K562 (cell line): ENCODE measurements at regions not wholly inside any gene's neighbourhood (a gene's known extent, or its start where the extent isn't known, plus 50 kb on each side); places are given as distances from the start of the nearest gene placed in this dataset.

Experiments
- ATAC-seq: fragments of 200-7000 bp; cut with Tn5 transposase; 3 replicates; pipeline ENCODE4 v1.9.1; 2020; ENCODE audit warnings: moderate library complexity
- BruUV-seq: library from RNA; stranded (reverse); fragments of 400-500 nt; replicated peaks from 2 replicates; lab custom pipeline; 2021; lab: Mats Ljungman, UMichigan
- CTCF ChIA-PET: fragments of 300-600 bp; formaldehyde crosslinking; extraction: SDS; loops from one replicate; lab custom pipeline; 2021; ENCODE audit warnings: low intra/inter-chr PET ratio; lab: Yijun Ruan, JAX
- POLR2A ChIA-PET: fragments of 300-600, 350-650 bp; sonication (Branson Sonifier 250); formaldehyde crosslinking; extraction: SDS; loops from one replicate; lab custom pipeline; 2021; ENCODE audit warnings: antibody characterized with exemption, inconsistent platforms; lab: Yijun Ruan, JAX
- DNase-seq, 4 experiments: peaks; one replicate each; pipeline versions ENCODE4 v3.0.0 to v3.0.0-alpha.2; 2011 to 2018; ENCODE audit warnings: low spot score in 3 of 4, mixed read lengths in 3 of 4; ENCODE audit errors: extremely low read depth in 1 of 4
- FAIRE-seq: peaks from 2 replicates; lab custom pipeline; 2011; peaks lifted over from hg19 to GRCh38; lab: Jason Lieb, UNC
- H2AFZ ChIP-seq: 2 replicates; pipeline ENCODE4 v1.6.0; 2011; ENCODE audit warnings: low read depth, low read length, control low read depth, inconsistent platforms
- H3K27ac ChIP-seq: fragments of 200-600 bp; 3 replicates; pipeline ENCODE4 v1.8.0; 2011; ENCODE audit warnings: low read depth, mild to moderate bottlenecking, control low read depth, inconsistent platforms, low read length, moderate library complexity, mixed read lengths; ENCODE audit errors: extremely low read depth
- H3K27me3 ChIP-seq, 2 experiments: fragments of 300-600 bp in 1 of 2; 2 replicates in 1 of 2; 3 replicates in 1 of 2; pipeline versions ENCODE4 v1.6.0 to v1.8.0; 2011; ENCODE audit warnings: inconsistent platforms in 2 of 2, low read length in 2 of 2, mild to moderate bottlenecking in 1 of 2, mixed read lengths in 1 of 2, moderate library complexity in 1 of 2; ENCODE audit not compliant: control insufficient read depth in 2 of 2, insufficient read depth in 2 of 2
- H3K36me3 ChIP-seq: fragments of 300-600 bp; 3 replicates; pipeline ENCODE4 v1.8.0; 2011; ENCODE audit warnings: mild to moderate bottlenecking, low read length, inconsistent platforms; ENCODE audit not compliant: control insufficient read depth, insufficient read depth
- H3K4me1 ChIP-seq, 2 experiments: fragments of 200-600 bp in 1 of 2; replicated peaks in 1 of 2; 2 replicates in 1 of 2; 3 replicates in 1 of 2; pipeline versions ENCODE4 v1.5.1 to v1.8.0; 2011; ENCODE audit warnings: inconsistent platforms in 2 of 2, low read length in 2 of 2, mild to moderate bottlenecking in 1 of 2, mixed read lengths in 1 of 2, moderate library complexity in 1 of 2; ENCODE audit not compliant: control insufficient read depth in 2 of 2, insufficient read depth in 2 of 2
- H3K4me2 ChIP-seq: 2 replicates; pipeline ENCODE4 v1.6.1; 2011; ENCODE audit warnings: low read length, control low read depth, inconsistent platforms, mixed read lengths; ENCODE audit not compliant: insufficient read depth
- H3K4me3 ChIP-seq: fragments of 200-600 bp; sonication (generic), shearing (Covaris generic); 2 replicates; pipeline ENCODE4 v1.5.1; 2016; ENCODE audit warnings: control low read depth, inconsistent platforms
- H3K79me2 ChIP-seq: fragments of 200-600 bp; 3 replicates; pipeline ENCODE4 v1.8.0; 2011; ENCODE audit warnings: low read length, inconsistent platforms; ENCODE audit not compliant: control insufficient read depth, insufficient read depth
- H3K9ac ChIP-seq, 2 experiments: 2 replicates each; pipeline versions ENCODE4 v1.6.0 to v1.6.1; 2011; ENCODE audit warnings: low read depth in 2 of 2, low read length in 2 of 2, control low read depth in 1 of 2, inconsistent platforms in 1 of 2, mild to moderate bottlenecking in 1 of 2, mixed read lengths in 1 of 2; ENCODE audit not compliant: insufficient read depth in 1 of 2
- H3K9me1 ChIP-seq: one replicate; pipeline ENCODE4 v1.6.0; 2011; ENCODE audit warnings: inconsistent platforms, mild to moderate bottlenecking, low read length, moderate library complexity; ENCODE audit not compliant: control insufficient read depth, insufficient read depth
- H3K9me3 ChIP-seq: replicated peaks from 2 replicates; pipeline ENCODE4 v1.5.1; 2011; ENCODE audit warnings: low read depth, low read length, inconsistent platforms; ENCODE audit not compliant: control insufficient read depth, insufficient read depth
- H4K20me1 ChIP-seq: replicated peaks from 2 replicates; pipeline ENCODE4 v1.6.1; 2011; ENCODE audit warnings: low read length, inconsistent platforms, mixed read lengths; ENCODE audit not compliant: control insufficient read depth, insufficient read depth
- DNMT1 ChIP-seq: fragments of 450-650 bp; IDR thresholded peaks from 2 replicates; pipeline ENCODE4 v1.6.1; 2016; ENCODE audit warnings: antibody characterized with exemption, mild to moderate bottlenecking
- ESRRA ChIP-seq: fragments of 450-650 bp; IDR thresholded peaks from 2 replicates; pipeline ENCODE4 v1.6.1; 2014; ENCODE audit warnings: low read depth, mild to moderate bottlenecking, moderate library complexity, borderline replicate concordance
- LARP7 ChIP-seq: fragments of 450-650 bp; IDR thresholded peaks from 2 replicates; pipeline ENCODE4 v1.6.1; 2016
- NFIC ChIP-seq: fragments of 450-650 bp; IDR thresholded peaks from 2 replicates; pipeline ENCODE4 v1.6.1; 2017; ENCODE audit warnings: mild to moderate bottlenecking, inconsistent platforms
- RB1 ChIP-seq: fragments of 450-650 bp; IDR thresholded peaks from 2 replicates; pipeline ENCODE4 v1.6.1; 2017; ENCODE audit warnings: low read depth, mild to moderate bottlenecking
- SMAD1 ChIP-seq: fragments of 150-350 bp; IDR thresholded peaks from 2 replicates; pipeline ENCODE4 v1.6.1; 2014; ENCODE audit warnings: low read length, low read depth; ENCODE audit not compliant: partially characterized antibody
- SNRNP70 ChIP-seq: fragments of 200-400 bp; formaldehyde crosslinking; optimal IDR thresholded peaks from 2 replicates; pipeline ENCODE3; 2017; ENCODE audit warnings: low read depth, low read length
- ZNF174 ChIP-seq: fragments of 250-450 bp; sonication (Bioruptor Pico); IDR thresholded peaks from 2 replicates; pipeline ENCODE4 v1.4.0; 2020; ENCODE audit warnings: mild to moderate bottlenecking
- ZNF717 ChIP-seq: fragments of 250-450 bp; sonication (Bioruptor Pico); IDR thresholded peaks from 2 replicates; pipeline ENCODE4 v1.5.0; 2021
- ZNF75A ChIP-seq: fragments of 450-650 bp; formaldehyde crosslinking; IDR thresholded peaks from 2 replicates; pipeline ENCODE4 v1.4.0; 2020; ENCODE audit warnings: mild to moderate bottlenecking
- WGBS: fragments of 100-300 bp; shearing (Covaris generic); methylation state at CpG from one replicate; pipeline ENCODE4 v1.1.6; 2016; ENCODE audit warnings: low coverage, mixed read lengths; ENCODE audit not compliant: insufficient coverage; ENCODE audit errors: missing lambda C conversion rate; 5-methylcytosine and 5-hydroxymethylcytosine counted together
- in situ Hi-C: fragments of 300-500 bp; cut with MboI; formaldehyde crosslinking; loops from 4 replicates; pipeline ENCODE4 v1.15.0; 2018; ENCODE audit warnings: inconsistent platforms, mixed read lengths
- intact Hi-C: fragments of 100-400 bp; cut with micrococcal nuclease; formaldehyde crosslinking; loops from 2 replicates; pipeline ENCODE4 v1.14.2; 2022
- TF ChIP-seq, protein P1 (sequence below): fragments of 450-650 bp; formaldehyde crosslinking; IDR thresholded peaks from 2 replicates; pipeline ENCODE4 v1.4.0; 2022; ENCODE audit warnings: missing genetic modification characterization
- TF ChIP-seq, protein P2 (sequence below): IDR thresholded peaks from 2 replicates; pipeline ENCODE4 v1.6.1; 2014; ENCODE audit warnings: antibody characterized with exemption
- TF ChIP-seq, protein P3 (sequence below): fragments of 450-650 bp; IDR thresholded peaks from 2 replicates; pipeline ENCODE4 v1.6.1; 2017; ENCODE audit warnings: antibody characterized with exemption
- TF ChIP-seq, protein P4 (sequence below), 2 experiments: IDR thresholded peaks; 2 replicates each; pipeline ENCODE4 v1.6.1; 2012; ENCODE audit warnings: improper control_type of control experiment in 2 of 2, low read depth in 2 of 2, low read length in 2 of 2, borderline replicate concordance in 1 of 2

DNA sequence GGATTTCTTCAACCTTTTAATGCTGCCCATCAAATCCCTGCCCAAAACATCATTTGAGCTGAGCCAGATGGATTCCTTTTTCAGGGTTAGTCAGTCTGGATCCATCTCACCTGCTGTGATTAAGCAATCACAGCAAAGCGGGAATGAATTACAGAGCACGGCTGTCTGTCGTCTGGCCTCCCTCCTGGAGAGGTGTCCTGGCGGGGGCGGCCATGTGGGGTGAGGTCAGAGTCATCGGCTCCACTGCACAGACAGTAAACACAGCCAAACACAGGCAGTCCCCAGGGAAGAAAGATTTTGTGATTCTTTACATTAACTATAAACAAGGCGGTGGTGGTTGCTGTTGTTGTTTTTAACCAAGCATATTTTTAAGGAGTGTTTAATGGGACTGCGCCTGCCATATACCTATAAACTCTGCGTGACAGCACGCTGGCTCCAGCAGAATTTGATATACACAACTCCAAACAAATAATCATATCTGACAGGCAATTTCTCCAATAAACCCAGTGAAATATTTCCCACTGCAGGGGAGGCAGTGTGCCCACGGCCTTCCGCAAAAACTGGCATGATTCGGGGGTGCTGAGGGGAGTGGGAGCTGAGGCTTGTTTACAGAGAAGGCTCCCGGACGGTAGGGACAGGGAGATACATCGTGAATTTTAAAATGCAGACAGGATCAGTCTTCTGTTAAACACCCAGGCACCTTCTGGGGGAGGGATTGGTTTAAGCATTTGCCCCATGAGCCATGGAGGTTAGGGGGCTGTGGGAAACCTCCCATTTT lies 232.0 kb upstream of the PMEPA1 start (continued):
- TF ChIP-seq LARP7 (no peak), NFIC (no peak), ZNF174 (CRISPR knock-in tag) (no peak)

DNA sequence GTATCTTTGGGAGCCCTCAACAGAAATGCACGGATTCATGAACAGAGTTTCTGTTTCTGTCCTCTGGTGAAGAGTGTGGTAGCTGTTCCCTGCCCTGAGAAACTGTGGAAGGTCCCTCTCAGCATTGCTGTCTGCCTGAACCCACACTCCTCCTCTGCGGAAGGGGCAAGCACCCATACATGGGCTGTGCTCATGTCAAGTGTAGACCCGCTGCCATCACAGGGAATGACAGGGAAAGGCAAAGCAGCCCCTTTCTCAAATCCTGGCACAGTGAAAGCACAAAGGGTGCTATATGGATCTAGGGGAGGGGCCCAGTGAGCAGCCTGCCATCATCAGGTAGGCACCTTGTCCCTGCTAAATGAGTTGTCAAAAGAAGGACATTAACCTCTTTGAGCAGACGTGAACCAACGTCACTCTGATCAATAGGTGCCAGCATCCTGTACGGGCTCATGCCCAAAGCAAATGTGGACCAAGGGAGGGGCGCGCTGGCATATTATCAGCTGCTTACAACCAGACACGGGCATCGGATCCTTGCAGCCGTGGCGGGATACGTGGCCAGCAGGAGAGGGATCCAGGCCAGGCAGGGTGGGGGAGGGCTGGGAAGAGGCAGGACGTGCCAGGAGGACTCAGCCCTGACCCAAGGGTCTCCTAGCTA lies 231.2 kb upstream of the PMEPA1 start:
- no peak overlapping the region for H3K4me2 ChIP-seq
- no TSS peak for BruUV-seq
- H4K20me1 ChIP-seq, result 0 out of 2 replicates have a peak, but pooled peaks cover 3% of the 10 kb centered on the region
- no peaks in the 10 kb centered on the region for H3K36me3 ChIP-seq
- no peaks in the 10 kb centered on the region for H3K9me3 ChIP-seq
- no peak for DNase-seq
- H3K4me3 ChIP-seq, result no peak overlapping the region
- ATAC-seq, result no peak
- no peaks in the 10 kb centered on the region for H3K4me1 ChIP-seq
- peaks cover 10 to 39% of the 10 kb centered on the region in 2 experiments for H3K27me3 ChIP-seq
- H2AFZ ChIP-seq, result no peak overlapping the region
- intact Hi-C loops, result no loop called here
- no peak overlapping the region for H3K9ac ChIP-seq
- POLR2A ChIA-PET, result interaction anchor here (0.6 kb wide), 1 partner anchor 9 kb away, joined by 4 read pairs; no protein-coding TSS in a partner anchor
- CTCF ChIA-PET, result no interaction called here
- in situ Hi-C loops, result no loop called here
- no peaks in the 10 kb centered on the region for H3K9me1 ChIP-seq
- no peak overlapping the region for H3K27ac ChIP-seq
- 0% methylated on average over 12 of the region's 14 CpGs for WGBS
- H3K79me2 ChIP-seq, result no peaks in the 10 kb centered on the region
- no peak for FAIRE-seq
- TF ChIP-seq, protein P1, sequence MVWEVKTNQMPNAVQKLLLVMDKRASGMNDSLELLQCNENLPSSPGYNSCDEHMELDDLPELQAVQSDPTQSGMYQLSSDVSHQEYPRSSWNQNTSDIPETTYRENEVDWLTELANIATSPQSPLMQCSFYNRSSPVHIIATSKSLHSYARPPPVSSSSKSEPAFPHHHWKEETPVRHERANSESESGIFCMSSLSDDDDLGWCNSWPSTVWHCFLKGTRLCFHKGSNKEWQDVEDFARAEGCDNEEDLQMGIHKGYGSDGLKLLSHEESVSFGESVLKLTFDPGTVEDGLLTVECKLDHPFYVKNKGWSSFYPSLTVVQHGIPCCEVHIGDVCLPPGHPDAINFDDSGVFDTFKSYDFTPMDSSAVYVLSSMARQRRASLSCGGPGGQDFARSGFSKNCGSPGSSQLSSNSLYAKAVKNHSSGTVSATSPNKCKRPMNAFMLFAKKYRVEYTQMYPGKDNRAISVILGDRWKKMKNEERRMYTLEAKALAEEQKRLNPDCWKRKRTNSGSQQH (CRISPR knock-in tag), result no peak
- TF ChIP-seq, protein P2, sequence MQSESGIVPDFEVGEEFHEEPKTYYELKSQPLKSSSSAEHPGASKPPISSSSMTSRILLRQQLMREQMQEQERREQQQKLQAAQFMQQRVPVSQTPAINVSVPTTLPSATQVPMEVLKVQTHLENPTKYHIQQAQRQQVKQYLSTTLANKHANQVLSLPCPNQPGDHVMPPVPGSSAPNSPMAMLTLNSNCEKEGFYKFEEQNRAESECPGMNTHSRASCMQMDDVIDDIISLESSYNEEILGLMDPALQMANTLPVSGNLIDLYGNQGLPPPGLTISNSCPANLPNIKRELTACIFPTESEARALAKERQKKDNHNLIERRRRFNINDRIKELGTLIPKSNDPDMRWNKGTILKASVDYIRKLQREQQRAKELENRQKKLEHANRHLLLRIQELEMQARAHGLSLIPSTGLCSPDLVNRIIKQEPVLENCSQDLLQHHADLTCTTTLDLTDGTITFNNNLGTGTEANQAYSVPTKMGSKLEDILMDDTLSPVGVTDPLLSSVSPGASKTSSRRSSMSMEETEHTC, result no peak
- TF ChIP-seq ESRRA (no peak), ZNF75A (CRISPR knock-in tag) (no peak), SNRNP70 (no peak), ZNF717 (no peak), DNMT1 (no peak), RB1 (no peak), SMAD1 (no peak)
- TF ChIP-seq, protein P3, sequence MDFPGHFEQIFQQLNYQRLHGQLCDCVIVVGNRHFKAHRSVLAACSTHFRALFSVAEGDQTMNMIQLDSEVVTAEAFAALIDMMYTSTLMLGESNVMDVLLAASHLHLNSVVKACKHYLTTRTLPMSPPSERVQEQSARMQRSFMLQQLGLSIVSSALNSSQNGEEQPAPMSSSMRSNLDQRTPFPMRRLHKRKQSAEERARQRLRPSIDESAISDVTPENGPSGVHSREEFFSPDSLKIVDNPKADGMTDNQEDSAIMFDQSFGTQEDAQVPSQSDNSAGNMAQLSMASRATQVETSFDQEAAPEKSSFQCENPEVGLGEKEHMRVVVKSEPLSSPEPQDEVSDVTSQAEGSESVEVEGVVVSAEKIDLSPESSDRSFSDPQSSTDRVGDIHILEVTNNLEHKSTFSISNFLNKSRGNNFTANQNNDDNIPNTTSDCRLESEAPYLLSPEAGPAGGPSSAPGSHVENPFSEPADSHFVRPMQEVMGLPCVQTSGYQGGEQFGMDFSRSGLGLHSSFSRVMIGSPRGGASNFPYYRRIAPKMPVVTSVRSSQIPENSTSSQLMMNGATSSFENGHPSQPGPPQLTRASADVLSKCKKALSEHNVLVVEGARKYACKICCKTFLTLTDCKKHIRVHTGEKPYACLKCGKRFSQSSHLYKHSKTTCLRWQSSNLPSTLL, result no peak
- TF ChIP-seq, protein P4, sequence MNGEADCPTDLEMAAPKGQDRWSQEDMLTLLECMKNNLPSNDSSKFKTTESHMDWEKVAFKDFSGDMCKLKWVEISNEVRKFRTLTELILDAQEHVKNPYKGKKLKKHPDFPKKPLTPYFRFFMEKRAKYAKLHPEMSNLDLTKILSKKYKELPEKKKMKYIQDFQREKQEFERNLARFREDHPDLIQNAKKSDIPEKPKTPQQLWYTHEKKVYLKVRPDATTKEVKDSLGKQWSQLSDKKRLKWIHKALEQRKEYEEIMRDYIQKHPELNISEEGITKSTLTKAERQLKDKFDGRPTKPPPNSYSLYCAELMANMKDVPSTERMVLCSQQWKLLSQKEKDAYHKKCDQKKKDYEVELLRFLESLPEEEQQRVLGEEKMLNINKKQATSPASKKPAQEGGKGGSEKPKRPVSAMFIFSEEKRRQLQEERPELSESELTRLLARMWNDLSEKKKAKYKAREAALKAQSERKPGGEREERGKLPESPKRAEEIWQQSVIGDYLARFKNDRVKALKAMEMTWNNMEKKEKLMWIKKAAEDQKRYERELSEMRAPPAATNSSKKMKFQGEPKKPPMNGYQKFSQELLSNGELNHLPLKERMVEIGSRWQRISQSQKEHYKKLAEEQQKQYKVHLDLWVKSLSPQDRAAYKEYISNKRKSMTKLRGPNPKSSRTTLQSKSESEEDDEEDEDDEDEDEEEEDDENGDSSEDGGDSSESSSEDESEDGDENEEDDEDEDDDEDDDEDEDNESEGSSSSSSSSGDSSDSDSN (IDR thresholded peaks at IDR 0.05; ENCODE audit: borderline replicate concordance in 1 of 2, low read depth in 2 of 2, low read length in 2 of 2), result no peak
